ENCODE measurements at regions not wholly inside any gene's neighbourhood (a gene's known extent, or its start where the extent isn't known, plus 50 kb on each side); places are given as distances from the start of the nearest gene placed in this dataset.

DNA sequence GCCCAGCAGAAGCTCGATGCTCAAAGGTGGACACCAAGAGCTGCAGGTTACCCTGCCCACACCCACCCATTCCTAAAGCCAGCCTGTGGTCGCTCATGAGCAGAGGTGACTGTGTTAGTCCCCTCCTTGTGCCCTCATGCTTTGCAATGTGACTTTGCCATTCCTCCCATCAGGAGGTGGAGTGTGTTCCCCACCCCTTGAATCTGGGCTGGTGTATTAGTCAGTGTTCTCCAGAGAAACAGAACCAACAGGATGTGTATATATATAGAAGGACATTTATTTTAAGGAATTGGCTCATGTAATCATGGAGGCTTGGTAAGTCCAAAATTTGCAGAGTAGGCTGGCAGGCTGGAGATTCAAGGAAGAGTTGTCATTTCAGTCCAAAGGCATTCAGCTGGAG is 54.4 kb upstream of the RNF24 start:
- ATAC-seq (ENCODE audit: low FRiP score), result no peak
- DNase-seq (ENCODE audit: low spot score), result no peak

DNA sequence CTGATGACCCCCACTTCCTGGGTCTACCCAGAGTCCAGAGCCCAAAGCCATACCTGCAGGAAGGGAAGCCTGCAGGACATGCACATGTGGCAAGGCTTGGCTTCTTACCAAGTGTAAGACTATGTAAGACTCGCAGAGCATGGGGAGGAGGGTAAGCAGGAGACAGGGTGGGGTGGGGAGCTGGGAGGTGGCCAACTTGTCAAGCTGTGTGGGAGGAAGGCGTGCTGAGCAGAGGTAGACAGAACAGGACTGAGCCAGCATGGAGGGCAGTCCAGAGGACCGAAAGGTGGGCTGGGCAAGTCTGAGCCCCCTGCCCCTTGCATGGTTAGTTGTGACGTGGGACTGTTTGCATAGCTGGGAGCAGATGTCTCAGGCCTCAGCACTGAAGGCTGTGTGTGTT is 53.4 kb upstream of the RNF24 start:
- ATAC-seq (ENCODE audit: low FRiP score) (no peak), DNase-seq (ENCODE audit: low spot score) (no peak)
- TF ChIP-seq, protein P1, sequence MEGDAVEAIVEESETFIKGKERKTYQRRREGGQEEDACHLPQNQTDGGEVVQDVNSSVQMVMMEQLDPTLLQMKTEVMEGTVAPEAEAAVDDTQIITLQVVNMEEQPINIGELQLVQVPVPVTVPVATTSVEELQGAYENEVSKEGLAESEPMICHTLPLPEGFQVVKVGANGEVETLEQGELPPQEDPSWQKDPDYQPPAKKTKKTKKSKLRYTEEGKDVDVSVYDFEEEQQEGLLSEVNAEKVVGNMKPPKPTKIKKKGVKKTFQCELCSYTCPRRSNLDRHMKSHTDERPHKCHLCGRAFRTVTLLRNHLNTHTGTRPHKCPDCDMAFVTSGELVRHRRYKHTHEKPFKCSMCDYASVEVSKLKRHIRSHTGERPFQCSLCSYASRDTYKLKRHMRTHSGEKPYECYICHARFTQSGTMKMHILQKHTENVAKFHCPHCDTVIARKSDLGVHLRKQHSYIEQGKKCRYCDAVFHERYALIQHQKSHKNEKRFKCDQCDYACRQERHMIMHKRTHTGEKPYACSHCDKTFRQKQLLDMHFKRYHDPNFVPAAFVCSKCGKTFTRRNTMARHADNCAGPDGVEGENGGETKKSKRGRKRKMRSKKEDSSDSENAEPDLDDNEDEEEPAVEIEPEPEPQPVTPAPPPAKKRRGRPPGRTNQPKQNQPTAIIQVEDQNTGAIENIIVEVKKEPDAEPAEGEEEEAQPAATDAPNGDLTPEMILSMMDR (IDR thresholded peaks at IDR 0.05), result no peak

More for the DNA sequence above, 54.4 kb upstream of the RNF24 start:
- TF ChIP-seq, protein P1 (IDR thresholded peaks at IDR 0.05), result no peak

GRCh38 chr20:4067600-4068261 is 52.4 kb upstream of the RNF24 start:
- ATAC-seq (ENCODE audit: low FRiP score) (no peak), DNase-seq (ENCODE audit: low spot score) (no peak)
- TF ChIP-seq, protein P1 (IDR thresholded peaks at IDR 0.05), result no peak

- DNase-seq (ENCODE audit: low spot score), result no peak
- TF ChIP-seq, protein P1 (IDR thresholded peaks at IDR 0.05), result no peak
- ATAC-seq (ENCODE audit: low FRiP score), result no peak
Measured at GRCh38 chr20:4066551-4066950, 51.2 kb upstream of the RNF24 start.

DNA sequence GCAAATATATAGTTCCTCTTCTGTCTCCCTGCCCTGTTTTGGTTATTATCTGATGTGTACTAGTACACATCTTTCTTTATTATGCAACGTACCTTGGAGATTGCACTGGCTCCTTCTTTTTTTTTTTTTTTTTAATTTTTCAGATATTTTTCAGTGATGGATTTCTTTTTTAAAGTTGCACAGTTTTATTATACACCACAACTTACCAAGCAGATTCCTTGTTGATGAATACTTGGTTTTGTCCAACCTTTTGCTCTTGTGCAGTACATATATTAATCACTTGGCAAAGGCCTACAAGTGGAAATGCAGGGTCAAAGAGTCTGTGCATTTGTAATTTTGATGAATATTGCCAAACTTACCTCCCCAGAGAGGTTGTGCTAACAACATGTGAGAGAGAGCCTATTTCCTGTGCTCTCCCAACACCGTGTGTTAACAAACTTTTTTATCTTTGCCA is 50.1 kb upstream of the RNF24 start:
- DNase-seq (ENCODE audit: low spot score), result no peak
- TF ChIP-seq, protein P1 (IDR thresholded peaks at IDR 0.05), result no peak
- ATAC-seq (ENCODE audit: low FRiP score), result peak; percentile 67

Measured in omental fat pad (tissue), 3 donors.